ENCODE measurements at regions not wholly inside any gene's neighbourhood (a gene's known extent, or its start where the extent isn't known, plus 50 kb on each side); places are given as distances from the start of the nearest gene placed in this dataset.
"Not testable (repeated sequence)": the region's sequence is repeated elsewhere in the genome, so short reads cannot be mapped to it uniquely, and the experiment has no call there.

GRCh38 chr18:47389210-47389609, 137.8 kb upstream of the SKOR2 start:
- H3K4me3 ChIP-seq (ENCODE audit: low read length): no peak overlapping the region
- TF ChIP-seq CTCF (conservative IDR thresholded peaks at IDR 0.05; ENCODE audit: low read depth, low read length): no peak
- no peak for DNase-seq (ENCODE audit: low read depth)

- no peak for DNase-seq (ENCODE audit: low read depth)
- no peak overlapping the region for H3K4me3 ChIP-seq (ENCODE audit: low read length)
- no peak for TF ChIP-seq CTCF (conservative IDR thresholded peaks at IDR 0.05; ENCODE audit: low read depth, low read length)
Observed at GRCh38 chr18:47387864-47388263, 136.4 kb upstream of the SKOR2 start.

- no peak for DNase-seq (ENCODE audit: low read depth)
- TF ChIP-seq CTCF (conservative IDR thresholded peaks at IDR 0.05; ENCODE audit: low read depth, low read length): no peak
Observed at GRCh38 chr18:47383729-47384128, 132.3 kb upstream of the SKOR2 start.

GRCh38 chr18:47381975-47382570, 130.6 kb upstream of the SKOR2 start:
- no peak for TF ChIP-seq CTCF (conservative IDR thresholded peaks at IDR 0.05; ENCODE audit: low read depth, low read length)
- no peak for DNase-seq (ENCODE audit: low read depth)
- no peak overlapping the region for H3K4me3 ChIP-seq (ENCODE audit: low read length)

More at GRCh38 chr18:47383729-47384128, 132.3 kb upstream of the SKOR2 start:
- H3K4me3 ChIP-seq (ENCODE audit: low read length): no peak overlapping the region

GRCh38 chr18:47380153-47380552, 128.7 kb upstream of the SKOR2 start:
- H3K4me3 ChIP-seq (ENCODE audit: low read length): no peak overlapping the region
- DNase-seq (ENCODE audit: low read depth): no peak
- no peak for TF ChIP-seq CTCF (conservative IDR thresholded peaks at IDR 0.05; ENCODE audit: low read depth, low read length)

GRCh38 chr18:47373465-47373864, 122.0 kb upstream of the SKOR2 start:
- TF ChIP-seq CTCF (conservative IDR thresholded peaks at IDR 0.05; ENCODE audit: low read depth, low read length): no peak
- DNase-seq (ENCODE audit: low read depth): no peak
- no peak overlapping the region for H3K4me3 ChIP-seq (ENCODE audit: low read length)

GRCh38 chr18:47370052-47370451, 118.6 kb upstream of the SKOR2 start:
- no peak overlapping the region for H3K4me3 ChIP-seq (ENCODE audit: low read length)
- no peak for TF ChIP-seq CTCF (conservative IDR thresholded peaks at IDR 0.05; ENCODE audit: low read depth, low read length)

GRCh38 chr18:47354061-47354460, 102.6 kb upstream of the SKOR2 start:
- DNase-seq (ENCODE audit: low read depth); H3K4me3 ChIP-seq (ENCODE audit: low read length): not testable (repeated sequence)

More at GRCh38 chr18:47370052-47370451, 118.6 kb upstream of the SKOR2 start:
- DNase-seq (ENCODE audit: low read depth): no peak

Measured in retinal pigment epithelial cell (primary cell).